DMS53 treated with DMSO at 0.1 percent for 48 hours (cell line): ENCODE measurements at regions not wholly inside any gene's neighbourhood (a gene's known extent, or its start where the extent isn't known, plus 50 kb on each side); places are given as distances from the start of the nearest gene placed in this dataset.

Source experiments
- DNase-seq: peaks from one replicate; lab custom pipeline; 2025; ENCODE audit not compliant: unreplicated experiment; lab: John Stamatoyannopoulos, UW

GRCh38 chr1:87805666-87806378 is 477.1 kb downstream of the LMO4 start:
- no peak for DNase-seq

DNA sequence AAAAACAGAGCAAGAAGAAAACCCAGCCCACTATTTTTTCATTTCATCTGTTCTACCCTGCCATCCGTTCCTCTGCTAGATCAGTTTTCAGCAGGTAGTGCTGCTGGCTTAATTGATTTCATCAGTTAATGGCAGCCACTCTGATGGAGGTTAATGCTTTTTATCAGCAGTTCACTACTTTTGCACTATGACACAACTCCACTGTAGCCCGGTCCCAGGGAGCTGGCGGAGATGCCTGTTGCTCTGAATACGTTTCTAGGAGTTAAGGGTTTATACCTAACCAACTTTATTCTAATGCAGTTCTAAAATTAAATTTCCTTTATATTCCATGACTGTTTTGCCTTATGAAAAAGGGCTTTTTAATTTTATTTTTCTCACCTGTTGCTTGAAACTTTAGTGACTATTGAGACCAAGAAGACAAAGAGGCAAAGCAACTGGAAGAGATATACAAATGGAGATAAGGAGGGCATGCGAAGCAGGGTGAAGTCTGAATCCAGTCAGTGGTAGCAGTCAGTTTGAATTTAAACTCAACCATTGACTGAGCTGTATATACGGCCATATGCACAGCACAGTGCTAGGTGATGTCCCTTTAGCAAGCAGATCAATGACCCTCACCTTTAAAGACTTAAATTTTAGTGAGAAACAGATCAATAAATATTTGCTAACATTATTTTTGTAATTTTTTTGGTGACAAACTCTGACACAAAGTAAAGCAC is 477.9 kb downstream of the LMO4 start:
- DNase-seq = no peak

- DNase-seq = no peak
These were observed 481.5 kb downstream of the LMO4 start for GRCh38 chr1:87810166-87810565.

DNA sequence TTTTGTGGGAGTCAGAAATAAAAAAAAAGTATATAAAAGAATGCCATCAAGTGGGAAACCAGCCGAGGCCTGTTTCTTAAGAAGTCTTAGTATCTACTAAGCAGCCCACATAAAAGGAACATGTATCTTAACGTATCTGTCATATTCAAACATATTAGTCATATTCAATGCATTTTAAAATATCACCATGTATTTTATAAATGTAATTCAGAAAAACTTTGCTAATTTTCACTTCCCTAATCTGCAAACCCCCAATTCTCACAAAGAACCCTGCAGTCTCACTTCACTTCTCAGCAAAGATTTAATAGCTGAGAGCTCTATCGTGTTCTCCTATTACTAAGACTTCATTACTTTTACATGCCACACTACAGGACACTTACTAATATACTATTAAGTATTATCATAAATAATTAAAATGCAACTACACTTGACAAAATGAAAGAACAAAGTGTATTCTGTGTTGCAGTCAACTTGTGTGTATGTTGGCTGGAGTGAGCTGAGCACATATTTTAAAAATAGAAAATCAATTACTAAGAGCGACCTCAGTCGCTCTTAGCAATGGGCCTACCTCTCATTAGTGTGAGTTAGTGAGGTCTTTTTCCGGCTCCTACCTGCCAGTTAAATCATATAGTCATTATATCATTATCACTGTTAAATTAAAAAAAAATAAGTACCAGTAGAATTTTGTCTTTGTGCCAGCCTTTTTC is 484.3 kb downstream of the LMO4 start:
- DNase-seq = no peak

DNA sequence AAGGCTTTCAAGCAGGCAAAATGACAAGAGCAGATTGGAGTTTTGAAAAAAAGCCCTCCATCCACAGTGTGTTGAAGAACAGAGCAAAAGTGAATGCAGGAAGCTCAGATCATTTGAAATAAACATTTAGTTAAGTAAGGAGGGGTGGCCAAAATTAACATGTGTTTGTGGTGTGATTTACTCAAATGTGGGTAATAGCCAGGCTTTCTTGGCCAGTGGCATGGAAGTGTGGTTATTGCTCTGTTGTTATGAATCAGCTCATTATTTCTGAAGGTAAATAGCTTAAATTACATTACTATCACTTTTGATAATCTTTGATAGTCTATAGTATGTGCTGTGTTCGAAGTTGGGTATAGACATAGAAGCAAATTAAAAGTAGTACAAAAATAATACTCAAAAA is 485.9 kb downstream of the LMO4 start:
- no peak for DNase-seq

GRCh38 chr1:87816646-87817045 is 488.0 kb downstream of the LMO4 start:
- DNase-seq = no peak

GRCh38 chr1:87820668-87821334 is 492.1 kb downstream of the LMO4 start:
- no peak for DNase-seq

GRCh38 chr1:87821335-87821697 is 492.6 kb downstream of the LMO4 start:
- DNase-seq = no peak

GRCh38 chr1:87826681-87827251 is 498.1 kb downstream of the LMO4 start:
- DNase-seq = no peak

DNA sequence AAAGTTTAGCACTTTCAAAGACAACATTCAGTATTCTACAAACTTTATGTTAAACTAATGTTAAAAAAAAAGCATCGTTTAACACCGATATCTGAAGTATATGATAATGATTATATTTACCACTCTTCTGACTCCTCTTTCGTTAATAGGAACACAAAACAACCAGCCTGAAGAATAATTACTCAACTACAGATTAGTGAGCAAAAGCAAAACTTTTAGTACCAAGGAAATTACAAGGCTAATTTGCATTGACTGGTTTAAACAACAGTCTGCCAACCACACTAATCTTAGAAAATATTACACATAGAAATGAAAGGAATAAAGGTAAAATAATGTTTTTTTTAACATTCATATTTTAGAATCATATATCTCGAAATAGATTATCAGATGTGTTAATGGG is 500.7 kb downstream of the LMO4 start:
- DNase-seq = no peak

GRCh38 chr1:87830432-87830978 is 501.8 kb downstream of the LMO4 start:
- DNase-seq = no peak

- DNase-seq = no peak
These were observed 504.5 kb downstream of the LMO4 start for GRCh38 chr1:87833166-87833565.

GRCh38 chr1:87834151-87834550 is 505.5 kb downstream of the LMO4 start:
- no peak for DNase-seq

GRCh38 chr1:87834941-87835340 is 506.3 kb downstream of the LMO4 start:
- DNase-seq = no peak

DNA sequence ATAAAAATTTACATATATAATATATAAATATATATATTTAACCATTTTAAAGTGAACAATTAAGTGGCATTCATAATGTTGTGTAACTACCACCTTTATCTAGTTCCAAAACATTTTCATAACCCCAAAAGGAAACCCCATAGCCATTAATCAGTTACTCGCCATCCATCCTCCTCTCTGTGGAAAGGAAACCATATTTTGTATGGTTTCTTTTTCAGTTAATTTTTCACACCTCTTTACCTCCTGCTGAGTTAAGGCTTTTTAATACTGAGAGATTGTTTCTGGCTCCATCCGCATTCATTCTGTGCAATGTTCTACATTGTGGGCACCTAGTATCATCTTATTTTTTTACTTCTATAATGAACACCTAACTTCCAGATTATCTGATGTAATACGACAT is 512.1 kb downstream of the LMO4 start:
- no peak for DNase-seq

GRCh38 chr1:87841332-87841731 is 512.7 kb downstream of the LMO4 start:
- no peak for DNase-seq

DNA sequence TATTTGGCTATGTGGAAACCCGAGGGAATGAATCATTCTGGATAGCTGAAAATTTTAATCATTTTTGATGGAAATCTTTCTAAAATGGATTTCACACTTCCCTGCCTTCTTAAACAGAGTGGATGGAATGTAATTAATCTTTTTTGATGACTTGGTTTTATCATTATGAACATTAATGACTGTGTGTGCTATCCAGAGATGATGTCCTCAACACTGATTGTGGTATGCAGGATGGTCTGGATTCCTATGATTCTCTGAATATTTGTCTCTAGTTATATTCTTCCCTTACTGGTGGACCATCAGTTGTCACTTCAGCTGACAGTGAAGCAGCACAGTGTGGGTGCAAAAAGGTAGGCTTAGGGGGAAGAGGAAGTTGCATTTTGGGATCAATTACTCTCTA is 513.5 kb downstream of the LMO4 start:
- DNase-seq = no peak

- DNase-seq = no peak
These were observed 515.6 kb downstream of the LMO4 start for GRCh38 chr1:87844251-87844650.

DNA sequence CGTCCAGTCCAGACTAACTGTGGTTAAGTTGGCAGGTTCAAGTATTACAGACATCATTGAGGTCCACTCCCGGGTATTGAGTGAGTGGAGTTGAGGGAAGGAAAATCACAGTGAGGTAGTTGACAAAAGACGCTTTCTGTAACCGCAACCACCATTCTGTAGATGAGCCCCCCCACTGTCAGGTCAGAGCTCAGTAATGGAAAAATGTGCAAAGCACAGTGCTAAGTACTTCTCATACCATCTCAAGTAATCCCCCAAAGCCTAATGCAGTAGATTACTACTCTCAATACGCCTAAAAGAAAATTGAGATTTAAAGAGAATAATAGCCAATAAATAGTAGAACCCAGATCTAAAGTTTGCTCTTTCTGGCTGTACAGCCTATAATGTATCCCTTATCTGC is 522.8 kb downstream of the LMO4 start:
- no peak for DNase-seq

- no peak for DNase-seq
These were observed 523.9 kb downstream of the LMO4 start for GRCh38 chr1:87852410-87853161.
